DND-41 (cell line): ENCODE measurements at regions not wholly inside any gene's neighbourhood (a gene's known extent, or its start where the extent isn't known, plus 50 kb on each side); places are given as distances from the start of the nearest gene placed in this dataset.

Experiments used
- EZH2 ChIP-seq: IDR thresholded peaks from 3 replicates; pipeline ENCODE4 v1.6.1; 2012; ENCODE audit warnings: borderline replicate concordance, low read depth, mild to moderate bottlenecking, moderate library complexity, low read length, inconsistent platforms; ENCODE audit not compliant: severe bottlenecking
- TF ChIP-seq, protein P1 (sequence below): IDR thresholded peaks from 2 replicates; pipeline ENCODE4 v1.5.1; 2012; ENCODE audit warnings: borderline replicate concordance, low read length, moderate library complexity, mild to moderate bottlenecking; ENCODE audit not compliant: poor library complexity, severe bottlenecking; ENCODE audit errors: extremely low read depth

DNA sequence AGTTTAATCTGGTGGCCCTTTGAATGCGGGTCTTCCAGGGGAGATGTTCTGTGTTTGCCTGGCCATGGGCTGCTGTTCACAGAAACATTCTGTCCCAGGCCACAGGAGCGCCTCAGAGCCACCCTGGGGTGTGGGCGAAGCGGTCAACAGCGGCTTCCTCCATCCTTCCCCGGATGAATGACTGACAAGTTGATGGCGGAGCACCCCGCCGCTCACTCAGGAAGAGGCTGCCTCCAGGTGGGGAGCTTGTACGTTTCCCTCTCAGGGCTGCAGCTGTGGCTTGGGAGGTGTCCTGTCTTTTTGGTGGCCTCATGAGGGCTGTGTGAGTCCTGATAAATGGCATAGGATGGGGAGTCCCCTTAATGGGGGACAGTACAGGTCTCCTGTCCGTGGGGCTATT, 178.4 kb downstream of the NRN1 start:
- no peak for TF ChIP-seq EZH2
- TF ChIP-seq, protein P1, sequence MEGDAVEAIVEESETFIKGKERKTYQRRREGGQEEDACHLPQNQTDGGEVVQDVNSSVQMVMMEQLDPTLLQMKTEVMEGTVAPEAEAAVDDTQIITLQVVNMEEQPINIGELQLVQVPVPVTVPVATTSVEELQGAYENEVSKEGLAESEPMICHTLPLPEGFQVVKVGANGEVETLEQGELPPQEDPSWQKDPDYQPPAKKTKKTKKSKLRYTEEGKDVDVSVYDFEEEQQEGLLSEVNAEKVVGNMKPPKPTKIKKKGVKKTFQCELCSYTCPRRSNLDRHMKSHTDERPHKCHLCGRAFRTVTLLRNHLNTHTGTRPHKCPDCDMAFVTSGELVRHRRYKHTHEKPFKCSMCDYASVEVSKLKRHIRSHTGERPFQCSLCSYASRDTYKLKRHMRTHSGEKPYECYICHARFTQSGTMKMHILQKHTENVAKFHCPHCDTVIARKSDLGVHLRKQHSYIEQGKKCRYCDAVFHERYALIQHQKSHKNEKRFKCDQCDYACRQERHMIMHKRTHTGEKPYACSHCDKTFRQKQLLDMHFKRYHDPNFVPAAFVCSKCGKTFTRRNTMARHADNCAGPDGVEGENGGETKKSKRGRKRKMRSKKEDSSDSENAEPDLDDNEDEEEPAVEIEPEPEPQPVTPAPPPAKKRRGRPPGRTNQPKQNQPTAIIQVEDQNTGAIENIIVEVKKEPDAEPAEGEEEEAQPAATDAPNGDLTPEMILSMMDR = no peak
